K562 (cell line): ENCODE measurements at regions not wholly inside any gene's neighbourhood (a gene's known extent, or its start where the extent isn't known, plus 50 kb on each side); places are given as distances from the start of the nearest gene placed in this dataset.

Source experiments
- ARID1B ChIP-seq: fragments of 450-650 bp; IDR thresholded peaks from 2 replicates; pipeline ENCODE4 v1.6.1; 2016; ENCODE audit warnings: antibody characterized with exemption, mild to moderate bottlenecking, inconsistent platforms
- ATF1 ChIP-seq, 2 experiments: fragments of 450-650 bp in 1 of 2; IDR thresholded peaks; 2 replicates each; pipeline ENCODE4 v1.6.1; 2016; ENCODE audit warnings: missing compliant biosample characterization in 1 of 2, missing genetic modification characterization in 1 of 2
- CEBPZ ChIP-seq: fragments of 150-350 bp; IDR thresholded peaks from 2 replicates; pipeline ENCODE4 v1.6.1; 2014; ENCODE audit warnings: low read depth, mild to moderate bottlenecking, low read length, borderline replicate concordance
- CTBP1 ChIP-seq: fragments of 450-650 bp; IDR thresholded peaks from 2 replicates; pipeline ENCODE4 v1.6.1; 2016; ENCODE audit warnings: borderline replicate concordance
- GMEB1 ChIP-seq: fragments of 250-450 bp; sonication (Bioruptor Pico); IDR thresholded peaks from 2 replicates; pipeline ENCODE4 v1.4.0; 2020; ENCODE audit warnings: mild to moderate bottlenecking
- GTF2F1 ChIP-seq: IDR thresholded peaks from 2 replicates; pipeline ENCODE4 v1.6.1; 2011; ENCODE audit warnings: low read depth, low read length, improper control_type of control experiment
- KHSRP ChIP-seq: fragments of 450-650 bp; IDR thresholded peaks from 2 replicates; pipeline ENCODE4 v1.6.1; 2017
- MYNN ChIP-seq, 2 experiments: sonication (generic); formaldehyde crosslinking in 1 of 2; IDR thresholded peaks; 2 replicates each; pipeline versions ENCODE4 v1.5.0 to v1.6.1; 2016 to 2020; ENCODE audit warnings: antibody characterized with exemption in 1 of 2, missing genetic modification reagents in 1 of 2
- NFXL1 ChIP-seq: fragments of 450-650 bp; formaldehyde crosslinking; IDR thresholded peaks from 2 replicates; pipeline ENCODE4 v1.4.0; 2021; ENCODE audit warnings: mild to moderate bottlenecking
- PTTG1 ChIP-seq: fragments of 450-650 bp; IDR thresholded peaks from 2 replicates; pipeline ENCODE4 v1.6.1; 2016; ENCODE audit warnings: low read depth, mild to moderate bottlenecking, missing genetic modification characterization, missing compliant biosample characterization
- SREBF1 ChIP-seq: fragments of 150-350 bp; IDR thresholded peaks from 2 replicates; pipeline ENCODE4 v1.6.1; 2014; ENCODE audit warnings: antibody characterized with exemption, low read depth, low read length, borderline replicate concordance
- ZBTB1 ChIP-seq: sonication (generic); formaldehyde crosslinking; IDR thresholded peaks from 2 replicates; pipeline ENCODE4 v1.8.1; 2023; ENCODE audit warnings: missing genetic modification reagents, low read depth, mild to moderate bottlenecking, borderline replicate concordance
- ZNF277 ChIP-seq: fragments of 250-450 bp; sonication (Bioruptor Pico); IDR thresholded peaks from 2 replicates; pipeline ENCODE4 v1.8.0; 2022; ENCODE audit warnings: inconsistent platforms, mild to moderate bottlenecking, moderate library complexity, borderline replicate concordance
- ZNF318 ChIP-seq, 2 experiments: fragments of 450-650 bp; IDR thresholded peaks; 2 replicates each; pipeline ENCODE4 v1.6.1; 2016; ENCODE audit warnings: mild to moderate bottlenecking in 2 of 2, borderline replicate concordance in 1 of 2, low read depth in 1 of 2, moderate library complexity in 1 of 2

GRCh38 chr2:216292886-216293301 lies 79.4 kb downstream of the MARCHF4 start (continued):
- TF ChIP-seq CEBPZ (no peak), GTF2F1 (no peak), ARID1B (peak; percentile 89), ZBTB1 (CRISPR knock-in tag) (no peak), KHSRP (no peak), GMEB1 (CRISPR knock-in tag) (no peak), CTBP1 (peak; percentile 69; the same call in 1 of the 2 replicates), ZNF318 (IDR thresholded peaks at IDR 0.05; ENCODE audit: borderline replicate concordance in 1 of 2, low read depth in 1 of 2) (no peak), MYNN (IDR thresholded peaks at IDR 0.05) (no peak), MYNN (CRISPR knock-in tag; IDR thresholded peaks at IDR 0.05) (no peak), SREBF1 (no peak), ATF1 (CRISPR knock-in tag; IDR thresholded peaks at IDR 0.05) (no peak), ATF1 (tag; IDR thresholded peaks at IDR 0.05) (0 out of 2 replicates have a peak, but pooled peaks have one; percentile 10), ZNF277 (CRISPR knock-in tag) (no peak), PTTG1 (tag) (no peak), NFXL1 (CRISPR knock-in tag) (no peak)
